ENCODE measurements at regions not wholly inside any gene's neighbourhood (a gene's known extent, or its start where the extent isn't known, plus 50 kb on each side); places are given as distances from the start of the nearest gene placed in this dataset.
"Not testable (repeated sequence)": the region's sequence is repeated elsewhere in the genome, so short reads cannot be mapped to it uniquely, and the experiment has no call there.

GRCh38 chr2:31799282-31799681 lies 211.5 kb downstream of the MEMO1 start:
- H3K4me3 ChIP-seq; H3K4me1 ChIP-seq (ENCODE audit: insufficient read depth): not testable (repeated sequence)

GRCh38 chr2:31788273-31788672 lies 207.5 kb upstream of the SRD5A2 start:
- H3K4me1 ChIP-seq (ENCODE audit: insufficient read depth) = peaks cover 5% of the 10 kb centered on the region; the same call in 1 of the 2 replicates
- no peaks in the 10 kb centered on the region for H3K79me2 ChIP-seq (replicated peaks; ENCODE audit: insufficient read depth)
- no peaks in the 10 kb centered on the region for H3K27me3 Mint-ChIP-seq (ENCODE audit: insufficient read depth, low read depth, poor library complexity)
- H3K27ac ChIP-seq (ENCODE audit: low read depth) = no peak overlapping the region
- no peaks in the 10 kb centered on the region for H3K27me3 ChIP-seq (ENCODE audit: insufficient read depth)
- H3K36me3 Mint-ChIP-seq (ENCODE audit: low read depth) = peaks cover 16% of the 10 kb centered on the region
- peaks cover 27% of the 10 kb centered on the region for H3K9me3 Mint-ChIP-seq
- no peaks in the 10 kb centered on the region for H3F3A ChIP-seq (replicated peaks; ENCODE audit: low read depth)
- ATAC-seq (no peak), DNase-seq (ENCODE audit: low spot score) (no peak)
- H3K27ac Mint-ChIP-seq = no peak overlapping the region
- H4K20me1 ChIP-seq (replicated peaks; ENCODE audit: insufficient read depth) = no peaks in the 10 kb centered on the region
- TF ChIP-seq STAT1 (IDR thresholded peaks at IDR 0.05; ENCODE audit: unreplicated experiment) (no peak), NANOG (IDR thresholded peaks at IDR 0.05; ENCODE audit: borderline replicate concordance) (no peak), EZH2 (IDR thresholded peaks at IDR 0.05; ENCODE audit: low read depth, unreplicated experiment) (no peak), REST (IDR thresholded peaks at IDR 0.05; ENCODE audit: unreplicated experiment) (no peak), ZNF114 (CRISPR knock-in tag; IDR thresholded peaks at IDR 0.05) (no peak), ETS1 (IDR thresholded peaks at IDR 0.05) (no peak)
- H3K9me2 ChIP-seq (ENCODE audit: insufficient read depth) = no peaks in the 10 kb centered on the region
- no peak overlapping the region; the same call in 1 of the 2 replicates for H2AFZ ChIP-seq
- no peak overlapping the region for H3K4me3 Mint-ChIP-seq
- no peaks in the 10 kb centered on the region for H3K36me3 ChIP-seq (ENCODE audit: insufficient read depth)
- H3K4me2 ChIP-seq = no peak overlapping the region
- peaks cover 3% of the 10 kb centered on the region; the same call in 1 of the 3 replicates for H3K4me1 Mint-ChIP-seq
- no peak overlapping the region for H3K4me3 ChIP-seq

More at GRCh38 chr2:31799282-31799681, 211.5 kb downstream of the MEMO1 start:
- not testable (repeated sequence) for H4K20me1 ChIP-seq (replicated peaks; ENCODE audit: insufficient read depth); H3K79me2 ChIP-seq (replicated peaks; ENCODE audit: insufficient read depth); H3F3A ChIP-seq (replicated peaks; ENCODE audit: low read depth); H3K27me3 ChIP-seq (ENCODE audit: insufficient read depth); H3K27me3 Mint-ChIP-seq (ENCODE audit: insufficient read depth, low read depth, poor library complexity); H2AFZ ChIP-seq; H3K27ac Mint-ChIP-seq; H3K9me2 ChIP-seq (ENCODE audit: insufficient read depth); DNase-seq (ENCODE audit: low spot score); ATAC-seq; H3K4me3 Mint-ChIP-seq; H3K4me2 ChIP-seq; H3K36me3 ChIP-seq (ENCODE audit: insufficient read depth); H3K27ac ChIP-seq (ENCODE audit: low read depth)
- peaks cover 24% of the 10 kb centered on the region; the same call in 1 of the 3 replicates for H3K36me3 Mint-ChIP-seq (ENCODE audit: low read depth)
- H3K9me3 Mint-ChIP-seq = peaks cover 51% of the 10 kb centered on the region
- peaks cover 12% of the 10 kb centered on the region; the same call in 2 of the 3 replicates for H3K4me1 Mint-ChIP-seq
